IPS-20b (cell line): ENCODE measurements at regions not wholly inside any gene's neighbourhood (a gene's known extent, or its start where the extent isn't known, plus 50 kb on each side); places are given as distances from the start of the nearest gene placed in this dataset.
A peak's percentile ranks its signal among the peaks of the same experiment; 100 is the strongest.
"Not testable (repeated sequence)": the region's sequence is repeated elsewhere in the genome, so short reads cannot be mapped to it uniquely, and the experiment has no call there.

Experiments
- H3K27ac ChIP-seq: one replicate; pipeline ENCODE4 v1.5.1; 2013; ENCODE audit warnings: low read length
- H3K27me3 ChIP-seq: 2 replicates; pipeline ENCODE4 v1.6.1; 2013; ENCODE audit warnings: mild to moderate bottlenecking, low read length, inconsistent platforms; ENCODE audit not compliant: insufficient read depth
- H3K36me3 ChIP-seq: 2 replicates; pipeline ENCODE4 v1.6.1; 2013; ENCODE audit warnings: low read depth, mild to moderate bottlenecking, inconsistent platforms, low read length, moderate library complexity; ENCODE audit not compliant: insufficient read depth
- H3K4me1 ChIP-seq: 2 replicates; pipeline ENCODE4 v1.6.1; 2013; ENCODE audit warnings: mild to moderate bottlenecking, control low read depth, inconsistent platforms, low read length, moderate library complexity; ENCODE audit not compliant: insufficient read depth
- H3K4me3 ChIP-seq: 2 replicates; pipeline ENCODE4 v1.5.1; 2013; ENCODE audit warnings: mild to moderate bottlenecking, low read length, inconsistent platforms
- H3K9ac ChIP-seq: 2 replicates; pipeline ENCODE4 v1.6.1; 2013; ENCODE audit warnings: low read depth, mild to moderate bottlenecking, inconsistent platforms, low read length, moderate library complexity
- H3K9me3 ChIP-seq: 2 replicates; pipeline ENCODE4 v1.6.1; 2013; ENCODE audit warnings: mild to moderate bottlenecking, low read depth, low read length, inconsistent platforms; ENCODE audit not compliant: insufficient read depth

DNA sequence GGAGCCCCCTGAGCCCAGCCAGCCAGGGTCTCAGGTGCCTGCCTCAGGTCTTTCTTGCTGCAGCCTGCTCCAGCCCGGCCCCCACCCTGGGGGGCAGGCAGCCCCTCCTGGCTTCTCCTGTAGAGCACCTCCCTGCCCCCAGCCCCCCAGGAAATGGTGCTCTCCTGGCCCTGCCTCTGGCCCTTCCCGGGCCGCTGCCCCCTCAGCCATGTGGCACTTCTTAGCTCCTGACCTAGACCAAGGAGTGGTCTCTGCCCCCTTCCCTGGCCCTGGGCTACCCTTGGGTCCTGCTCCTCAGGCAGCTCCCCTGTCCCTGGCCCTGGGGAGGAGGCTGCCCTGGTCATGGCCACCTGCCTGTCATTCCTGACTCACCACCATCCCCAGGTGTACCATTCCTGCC, 82.0 kb upstream of the ANKRD28 start:
- not testable (repeated sequence) for H3K27ac ChIP-seq, H3K4me1 ChIP-seq, H3K27me3 ChIP-seq, H3K4me3 ChIP-seq, H3K36me3 ChIP-seq, H3K9me3 ChIP-seq, H3K9ac ChIP-seq

DNA sequence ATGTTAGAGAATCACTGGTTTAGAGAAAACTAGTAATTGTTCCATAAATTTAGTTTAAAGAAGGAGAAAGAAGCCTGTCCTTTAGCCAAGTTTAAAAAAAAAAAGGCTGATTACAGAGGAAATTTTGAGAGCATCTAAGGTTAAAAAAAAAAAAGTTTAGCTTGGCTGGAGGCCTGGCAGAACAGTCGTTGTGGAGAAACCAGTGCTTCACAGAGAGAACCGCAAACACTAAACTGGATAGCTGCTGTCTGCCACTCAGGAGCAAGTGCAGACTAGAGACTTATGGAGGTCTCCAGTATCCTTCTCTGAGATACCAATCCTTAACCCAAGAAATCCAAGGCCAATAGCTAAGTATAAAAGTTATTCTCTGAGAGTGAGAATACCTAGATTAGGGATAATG, 84.8 kb upstream of the ANKRD28 start:
- Histone ChIP-seq H3K9me3 (0 out of 2 replicates have a peak, but pooled peaks cover 6% of the 10 kb centered on the region), H3K36me3 (no peaks in the 10 kb centered on the region), H3K27ac (no peak overlapping the region), H3K4me1 (no peaks in the 10 kb centered on the region), H3K9ac (no peak overlapping the region), H3K4me3 (no peak overlapping the region), H3K27me3 (no peaks in the 10 kb centered on the region)

- H3K27me3 ChIP-seq, result no peaks in the 10 kb centered on the region
- 0 out of 2 replicates have a peak, but pooled peaks cover 6% of the 10 kb centered on the region for H3K9me3 ChIP-seq
- H3K36me3 ChIP-seq, result no peaks in the 10 kb centered on the region
- H3K27ac ChIP-seq, result no peak overlapping the region
- H3K9ac ChIP-seq, result no peak overlapping the region
- no peaks in the 10 kb centered on the region for H3K4me1 ChIP-seq
- no peak overlapping the region for H3K4me3 ChIP-seq
Measured at GRCh38 chr3:15884132-15884531, 86.4 kb upstream of the ANKRD28 start.

- H3K9ac ChIP-seq, result no peak overlapping the region
- H3K27me3 ChIP-seq, result no peaks in the 10 kb centered on the region
- H3K36me3 ChIP-seq, result no peaks in the 10 kb centered on the region
- no peak overlapping the region for H3K4me3 ChIP-seq
- no peak overlapping the region for H3K27ac ChIP-seq
- H3K9me3 ChIP-seq, result 0 out of 2 replicates have a peak, but pooled peaks cover 6% of the 10 kb centered on the region
- H3K4me1 ChIP-seq, result no peaks in the 10 kb centered on the region
Measured at GRCh38 chr3:15886521-15886920, 88.7 kb upstream of the ANKRD28 start.

DNA sequence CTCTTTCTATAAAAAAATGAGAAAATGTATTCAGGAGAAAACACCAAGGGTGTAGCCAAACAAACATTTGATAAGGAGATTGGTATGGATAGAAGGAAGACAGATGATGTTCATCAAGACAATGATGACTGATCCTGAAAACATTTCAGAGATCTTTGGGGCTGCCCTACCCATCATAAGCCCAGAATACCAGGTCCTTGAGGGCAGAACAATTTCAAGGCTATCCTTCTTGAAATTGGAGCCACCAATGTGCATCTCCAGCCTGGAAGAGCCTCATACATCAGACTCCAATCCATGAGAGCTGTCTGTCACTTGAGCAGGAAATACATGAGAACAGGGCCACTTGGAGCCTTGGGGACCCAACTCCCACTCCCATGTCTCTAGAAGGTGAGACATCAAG, 89.5 kb upstream of the ANKRD28 start:
- Histone ChIP-seq H3K27ac (no peak overlapping the region), H3K4me3 (no peak overlapping the region), H3K9me3 (0 out of 2 replicates have a peak, but pooled peaks cover 6% of the 10 kb centered on the region), H3K9ac (no peak overlapping the region), H3K27me3 (no peaks in the 10 kb centered on the region), H3K36me3 (no peaks in the 10 kb centered on the region), H3K4me1 (no peaks in the 10 kb centered on the region)

DNA sequence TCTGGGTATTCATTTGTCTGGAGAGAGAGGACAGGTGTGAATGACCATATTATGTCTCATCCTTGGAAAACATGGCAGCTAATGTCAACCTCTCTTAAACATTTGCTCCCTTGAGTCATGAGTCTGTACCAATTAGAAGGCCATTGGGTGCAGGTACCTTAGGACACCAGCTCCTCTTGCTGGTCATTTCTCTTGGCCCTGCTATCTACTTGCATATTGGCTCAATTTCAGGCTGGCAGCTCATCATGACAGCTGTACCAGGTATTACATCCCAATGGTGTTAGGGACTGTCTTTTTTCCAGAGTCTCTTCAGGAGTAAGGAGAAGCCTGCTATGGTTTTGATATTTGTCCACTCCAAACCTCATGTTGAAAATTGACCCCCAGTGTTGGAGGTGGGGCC, 92.2 kb upstream of the ANKRD28 start:
- Histone ChIP-seq H3K27me3 (no peaks in the 10 kb centered on the region), H3K36me3 (no peaks in the 10 kb centered on the region), H3K27ac (no peak overlapping the region), H3K9ac (no peak overlapping the region), H3K4me3 (no peak overlapping the region), H3K4me1 (peaks cover 5% of the 10 kb centered on the region; the same call in 1 of the 2 replicates), H3K9me3 (0 out of 2 replicates have a peak, but pooled peaks cover 6% of the 10 kb centered on the region)

DNA sequence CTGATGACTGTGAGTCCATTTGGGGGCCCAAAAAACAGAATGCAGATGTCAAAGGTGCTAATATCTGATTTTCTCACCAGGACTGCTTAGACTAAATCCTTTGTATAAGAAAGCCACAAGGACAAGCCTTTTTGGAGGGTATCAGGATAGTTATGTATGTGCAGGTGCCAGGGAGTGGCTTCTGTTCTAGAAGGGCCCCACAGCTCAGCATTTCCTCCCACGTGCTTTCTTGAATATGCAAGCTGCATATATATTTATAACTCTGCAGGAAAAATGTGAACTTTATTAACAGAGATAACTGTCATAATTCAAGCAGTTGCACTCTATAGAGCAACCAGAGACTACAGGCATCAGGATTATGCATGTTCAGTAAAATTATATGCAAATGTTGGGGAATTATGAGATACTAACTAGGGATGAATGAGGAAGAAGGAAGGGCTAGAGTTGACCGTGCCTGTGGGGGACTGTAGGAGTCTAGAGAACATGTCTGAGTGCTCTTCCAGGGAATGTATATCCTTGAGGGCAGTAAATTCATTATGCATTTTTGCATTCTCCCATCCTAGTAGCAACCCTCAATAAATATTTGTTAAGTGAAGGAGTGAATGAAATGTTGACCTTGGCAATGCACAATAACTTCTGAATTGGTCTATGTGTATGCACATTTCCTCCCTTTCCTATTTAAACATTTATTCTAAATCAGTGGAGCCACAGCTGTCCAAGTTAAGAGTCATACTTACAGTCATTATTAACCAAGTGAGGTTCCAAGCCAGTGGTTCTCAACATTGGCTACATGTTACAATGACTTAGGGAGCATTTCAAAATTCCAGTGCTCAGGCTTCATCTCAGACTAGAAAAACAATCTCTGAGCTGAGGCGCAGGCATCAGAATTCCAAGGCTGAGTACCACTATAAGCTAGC, 94.8 kb upstream of the ANKRD28 start:
- H3K4me1 ChIP-seq, result peaks cover 5% of the 10 kb centered on the region; the same call in 1 of the 2 replicates
- no peak overlapping the region for H3K9ac ChIP-seq
- H3K9me3 ChIP-seq, result no peaks in the 10 kb centered on the region
- no peak overlapping the region for H3K4me3 ChIP-seq
- no peaks in the 10 kb centered on the region for H3K27me3 ChIP-seq
- H3K27ac ChIP-seq, result no peak overlapping the region
- no peaks in the 10 kb centered on the region for H3K36me3 ChIP-seq

DNA sequence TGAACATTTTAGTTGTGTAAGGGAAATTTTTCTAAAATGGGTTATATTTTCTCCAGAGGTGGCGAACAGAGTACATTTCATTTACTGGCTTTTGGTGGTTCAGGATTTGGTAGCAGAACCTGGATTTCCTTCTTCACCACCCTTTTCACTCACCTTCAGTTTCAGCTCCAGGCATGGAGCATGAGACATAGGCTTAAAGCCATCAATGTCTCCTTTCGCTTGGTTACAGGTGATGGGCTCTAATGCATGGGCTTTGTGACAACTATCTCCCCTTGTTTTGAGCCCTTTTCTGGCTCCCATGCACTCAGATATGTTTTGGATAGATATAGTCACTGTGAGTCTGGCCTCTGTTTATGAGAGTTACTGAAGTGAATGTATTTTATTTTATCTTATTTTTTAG, 96.6 kb upstream of the ANKRD28 start:
- no peaks in the 10 kb centered on the region for H3K27me3 ChIP-seq
- no peaks in the 10 kb centered on the region for H3K9me3 ChIP-seq
- no peaks in the 10 kb centered on the region for H3K36me3 ChIP-seq
- H3K4me1 ChIP-seq, result peaks cover 9% of the 10 kb centered on the region
- no peak overlapping the region for H3K27ac ChIP-seq
- H3K9ac ChIP-seq, result peak overlapping the region; percentile 6; the same call in 1 of the 2 replicates
- H3K4me3 ChIP-seq, result no peak overlapping the region

GRCh38 chr3:15896500-15896899, 98.7 kb upstream of the ANKRD28 start:
- Histone ChIP-seq H3K4me3 (no peak overlapping the region), H3K9me3 (no peaks in the 10 kb centered on the region), H3K27me3 (no peaks in the 10 kb centered on the region), H3K4me1 (peaks cover 9% of the 10 kb centered on the region), H3K36me3 (no peaks in the 10 kb centered on the region), H3K27ac (no peak overlapping the region), H3K9ac (no peak overlapping the region)

DNA sequence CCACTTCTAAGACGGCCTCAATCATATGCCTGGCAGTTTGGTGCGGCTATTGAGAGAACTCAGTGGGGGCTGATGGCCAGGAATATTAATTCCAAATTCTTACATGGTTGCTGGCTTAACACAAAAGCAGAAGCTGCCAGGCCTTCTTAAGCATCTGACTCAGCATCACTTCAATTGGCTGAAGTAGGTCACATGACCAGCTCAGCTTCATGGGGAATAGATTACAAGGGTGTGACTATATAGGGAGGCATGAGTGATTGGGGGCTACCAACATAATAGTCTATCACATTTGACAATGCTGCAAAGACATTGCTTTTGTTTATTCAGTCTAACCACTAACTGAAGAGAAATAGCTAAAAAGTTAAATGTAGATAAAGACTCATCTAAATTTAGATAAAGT, 101.6 kb upstream of the ANKRD28 start:
- Histone ChIP-seq H3K36me3 (no peaks in the 10 kb centered on the region), H3K9ac (no peak overlapping the region), H3K9me3 (no peaks in the 10 kb centered on the region), H3K27me3 (no peaks in the 10 kb centered on the region), H3K4me3 (no peak overlapping the region), H3K4me1 (peaks cover 5% of the 10 kb centered on the region; the same call in 1 of the 2 replicates), H3K27ac (no peak overlapping the region)

GRCh38 chr3:15903164-15903563, 105.4 kb upstream of the ANKRD28 start:
- Histone ChIP-seq H3K27me3 (no peaks in the 10 kb centered on the region), H3K9ac (no peak overlapping the region), H3K4me1 (peaks cover 4% of the 10 kb centered on the region; the same call in 1 of the 2 replicates), H3K27ac (no peak overlapping the region), H3K36me3 (no peaks in the 10 kb centered on the region), H3K4me3 (no peak overlapping the region), H3K9me3 (no peaks in the 10 kb centered on the region)
